ENCODE measurements at regions not wholly inside any gene's neighbourhood (a gene's known extent, or its start where the extent isn't known, plus 50 kb on each side); places are given as distances from the start of the nearest gene placed in this dataset.
A peak's percentile ranks its signal among the peaks of the same experiment; 100 is the strongest.

DNA sequence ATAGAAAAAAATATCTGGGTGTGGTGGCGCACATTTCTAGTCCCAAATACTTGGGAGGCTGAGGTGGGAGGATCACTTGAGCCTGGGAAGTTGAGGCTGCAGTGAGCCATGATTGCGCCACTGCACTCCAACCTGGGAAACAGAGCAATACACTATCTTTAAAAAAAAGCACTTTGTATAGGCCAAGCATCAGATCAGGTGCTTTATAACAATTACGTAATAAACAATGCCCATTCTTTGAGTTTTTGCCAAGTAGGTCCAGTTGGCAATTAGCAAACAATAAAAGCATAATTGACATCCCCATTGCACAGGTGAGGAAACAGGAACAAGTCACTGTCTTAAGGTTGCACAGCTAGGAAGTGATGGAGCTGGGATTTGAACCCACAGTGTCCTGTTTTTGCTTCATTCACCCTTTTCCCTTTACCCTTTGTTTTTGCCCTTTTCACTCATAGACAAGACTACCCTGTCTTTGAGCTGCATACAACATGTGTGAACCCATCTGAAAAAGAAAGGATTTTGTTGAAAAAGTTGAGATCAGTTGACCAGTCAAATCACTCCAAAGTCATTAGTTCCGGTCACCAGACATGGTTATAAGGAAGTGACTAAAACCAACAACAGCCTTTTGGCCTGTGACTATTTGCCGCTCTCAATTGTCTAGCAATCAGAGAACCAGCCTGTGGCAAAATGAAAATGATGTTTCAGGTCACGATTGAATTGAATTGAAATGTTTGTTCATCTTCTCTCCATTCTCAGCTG, 303.6 kb downstream of the TFAP2C start:
- no peak for DNase-seq

DNA sequence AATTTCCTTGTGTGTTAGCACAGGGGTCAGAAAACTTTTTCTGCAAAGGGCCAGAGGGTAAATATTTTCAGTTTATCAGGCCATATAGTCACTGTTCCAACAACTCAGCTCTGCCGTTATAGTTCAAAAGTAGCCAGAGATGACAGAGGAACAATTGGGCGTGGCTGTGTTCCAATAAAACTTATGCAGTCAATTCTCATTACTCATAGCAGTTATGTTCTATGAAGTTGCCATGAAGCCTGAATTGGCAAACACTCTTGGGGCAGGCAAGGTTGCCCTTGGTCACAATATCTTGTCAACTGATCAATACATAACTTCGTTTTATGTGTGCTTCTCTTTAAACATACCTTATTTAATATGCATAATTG, 304.2 kb downstream of the TFAP2C start:
- DNase-seq: no peak

DNA sequence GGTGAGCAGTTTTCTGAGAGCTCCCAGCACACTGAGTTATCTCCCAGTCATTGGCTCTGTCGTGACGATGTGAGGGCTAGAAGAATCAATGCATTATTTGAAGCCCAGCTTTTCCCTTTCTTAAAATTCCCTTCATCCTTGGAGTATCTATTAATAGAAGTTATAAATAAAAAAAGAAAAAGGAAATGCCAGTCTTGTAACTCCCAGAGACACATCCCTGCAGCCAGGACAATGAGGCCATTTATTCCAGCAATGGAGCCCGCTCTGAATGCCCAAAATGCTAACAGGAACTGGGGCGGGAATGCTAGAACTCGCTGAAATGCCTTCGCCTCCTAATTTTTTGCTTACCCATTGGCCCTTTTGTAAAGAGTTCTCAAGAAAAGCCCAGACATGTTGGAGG, 305.8 kb downstream of the TFAP2C start:
- DNase-seq: no peak

DNA sequence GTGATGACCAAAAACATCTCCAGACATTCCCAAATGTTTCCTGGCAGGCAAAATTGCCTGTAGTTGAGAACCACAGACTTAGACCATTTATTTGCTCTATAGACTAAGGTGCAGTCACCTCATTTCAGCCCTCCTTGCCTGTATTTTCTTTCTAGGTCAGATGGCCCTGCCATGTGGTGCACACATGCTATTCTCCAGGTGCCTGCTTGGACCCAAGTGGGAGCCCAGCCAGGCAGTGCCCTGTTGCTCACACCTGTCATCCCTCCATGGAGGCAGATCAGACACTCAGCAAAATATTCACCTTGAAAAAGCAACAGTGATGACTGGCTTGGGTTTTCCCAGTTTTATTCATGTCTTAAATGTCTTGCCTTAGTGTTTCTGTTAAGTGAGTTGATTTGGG, 311.4 kb downstream of the TFAP2C start:
- no peak for DNase-seq

DNA sequence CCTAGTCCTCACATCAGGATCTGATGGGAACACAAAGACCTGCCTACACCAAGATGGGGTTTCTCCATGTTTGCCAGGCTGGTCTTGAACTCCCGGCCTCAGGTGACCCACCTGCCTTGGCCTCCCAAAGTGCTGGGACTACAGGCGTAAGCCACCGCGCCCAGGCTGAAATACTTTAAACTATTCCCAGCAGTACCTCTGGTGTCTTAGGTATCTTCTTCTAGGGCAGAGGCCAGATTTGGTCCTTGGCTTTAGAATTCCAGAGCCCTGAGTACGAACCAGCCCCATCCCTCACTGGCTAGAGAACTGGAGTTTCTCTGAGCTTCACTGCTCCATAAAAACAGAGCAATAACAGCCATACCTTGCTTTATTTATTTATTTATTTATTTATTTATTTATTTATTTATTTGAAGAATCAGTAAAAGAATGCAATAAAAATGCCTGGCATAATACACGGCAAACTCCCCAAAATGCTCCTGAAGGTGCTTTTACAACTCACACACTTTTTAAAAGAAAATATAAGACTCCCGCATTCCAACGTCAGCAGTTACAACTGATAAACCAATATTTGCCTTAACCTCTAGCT, 312.1 kb downstream of the TFAP2C start:
- no peak for DNase-seq

DNA sequence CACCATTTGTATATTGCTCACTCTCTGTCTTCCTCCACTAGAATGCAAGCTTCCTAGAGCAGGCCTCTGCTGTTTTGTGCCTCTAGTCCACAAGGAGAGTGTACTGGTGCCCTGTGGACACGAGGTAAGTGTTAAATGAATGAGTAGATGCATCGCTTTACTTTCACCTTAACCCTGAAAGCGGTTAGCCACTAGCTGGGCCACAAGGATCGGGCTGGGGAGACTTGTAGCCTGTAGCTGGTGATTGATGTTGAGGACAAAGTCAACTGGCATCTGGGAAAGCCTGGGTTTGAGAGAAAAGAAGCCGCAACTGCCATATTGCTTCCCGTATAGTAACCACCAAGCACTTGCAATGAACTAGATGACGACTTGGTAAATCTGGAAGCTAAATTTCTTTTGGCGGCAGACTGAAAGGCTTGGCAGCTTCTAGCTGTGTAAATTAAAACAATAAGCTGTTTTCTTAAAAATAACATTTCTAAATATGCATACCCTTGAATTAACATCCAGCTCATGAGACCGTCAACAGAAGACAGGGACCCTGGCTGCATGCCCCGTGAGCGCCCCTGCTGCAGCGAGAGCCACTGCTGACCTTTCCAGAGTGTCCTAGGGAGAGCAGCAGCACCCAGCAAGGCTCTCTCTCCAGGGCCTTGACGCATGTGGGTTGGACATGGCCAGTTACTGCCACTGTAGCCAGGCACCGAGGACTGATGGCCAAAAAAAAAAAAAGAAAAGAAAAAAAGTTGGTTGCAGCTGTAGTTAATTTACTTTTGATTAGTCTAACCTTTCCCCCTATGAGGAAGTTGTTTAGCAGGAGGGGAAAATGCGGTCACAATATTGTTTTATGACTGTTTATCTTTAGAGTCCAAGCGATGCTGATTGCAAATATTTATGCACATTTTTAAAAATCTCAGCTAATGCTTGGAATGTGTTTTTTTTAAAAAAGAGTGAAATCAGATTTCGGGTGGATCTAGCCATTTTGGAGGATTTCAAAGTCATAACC, 315.1 kb downstream of the TFAP2C start:
- DNase-seq: no peak

DNA sequence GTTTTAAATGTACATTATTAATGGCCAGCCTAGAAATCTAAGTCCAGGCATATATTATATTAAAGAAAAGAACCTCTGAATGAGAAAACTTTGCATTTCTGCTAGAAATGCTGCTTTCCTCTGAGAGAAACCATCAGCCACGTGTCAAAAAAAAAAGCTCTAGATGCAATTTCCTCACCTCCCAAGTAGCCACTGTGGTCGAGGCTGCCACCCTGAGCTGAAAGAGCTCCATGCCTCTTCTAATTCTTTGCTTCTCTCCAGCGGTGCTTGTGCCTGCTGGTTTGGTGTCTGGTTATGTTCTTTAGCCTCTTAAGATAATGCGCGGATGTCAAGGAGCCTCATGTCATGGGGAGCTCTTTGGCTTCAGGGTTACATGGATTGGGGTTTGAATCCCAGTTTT, 316.0 kb downstream of the TFAP2C start:
- no peak for DNase-seq

DNA sequence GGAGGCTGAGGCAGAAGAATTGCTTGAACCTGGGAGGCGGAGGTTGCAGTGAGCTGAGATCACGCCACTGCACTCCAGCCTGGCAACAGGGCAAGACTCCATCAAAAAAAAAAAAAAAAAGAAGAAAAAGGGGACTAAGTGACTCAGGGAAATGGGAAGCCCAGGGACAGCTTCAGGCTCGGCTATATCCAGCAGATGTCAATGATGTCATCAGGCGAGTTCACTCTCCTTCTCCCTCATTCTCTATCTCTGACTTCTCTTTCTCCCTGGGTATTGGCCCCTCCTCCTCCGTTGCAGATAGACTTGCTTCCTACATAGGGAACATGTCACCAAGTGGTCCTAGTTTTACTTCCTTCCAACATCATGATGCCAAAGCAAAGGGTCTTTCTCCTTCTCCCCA, 316.8 kb downstream of the TFAP2C start:
- DNase-seq: no peak

DNA sequence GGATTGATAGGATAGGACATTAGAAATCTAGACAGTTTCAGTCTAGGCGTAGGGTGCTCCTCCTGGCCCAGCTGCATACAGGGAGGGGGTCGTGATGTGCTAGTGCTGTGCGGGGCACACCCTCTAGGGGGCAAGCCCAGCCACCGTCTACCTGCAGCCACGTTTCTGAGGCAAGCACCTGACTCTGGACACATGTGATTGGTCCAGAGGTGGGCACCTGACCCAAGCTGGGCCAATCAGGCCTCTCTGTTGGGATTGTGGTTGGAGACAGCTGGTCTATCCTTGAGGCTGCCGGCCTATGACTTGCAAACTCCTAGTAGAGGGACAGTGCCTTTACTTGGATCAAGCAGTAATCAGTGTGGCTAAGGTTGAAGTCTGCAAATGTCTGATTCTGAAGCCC, 317.1 kb downstream of the BMP7 start:
- no peak for DNase-seq

DNA sequence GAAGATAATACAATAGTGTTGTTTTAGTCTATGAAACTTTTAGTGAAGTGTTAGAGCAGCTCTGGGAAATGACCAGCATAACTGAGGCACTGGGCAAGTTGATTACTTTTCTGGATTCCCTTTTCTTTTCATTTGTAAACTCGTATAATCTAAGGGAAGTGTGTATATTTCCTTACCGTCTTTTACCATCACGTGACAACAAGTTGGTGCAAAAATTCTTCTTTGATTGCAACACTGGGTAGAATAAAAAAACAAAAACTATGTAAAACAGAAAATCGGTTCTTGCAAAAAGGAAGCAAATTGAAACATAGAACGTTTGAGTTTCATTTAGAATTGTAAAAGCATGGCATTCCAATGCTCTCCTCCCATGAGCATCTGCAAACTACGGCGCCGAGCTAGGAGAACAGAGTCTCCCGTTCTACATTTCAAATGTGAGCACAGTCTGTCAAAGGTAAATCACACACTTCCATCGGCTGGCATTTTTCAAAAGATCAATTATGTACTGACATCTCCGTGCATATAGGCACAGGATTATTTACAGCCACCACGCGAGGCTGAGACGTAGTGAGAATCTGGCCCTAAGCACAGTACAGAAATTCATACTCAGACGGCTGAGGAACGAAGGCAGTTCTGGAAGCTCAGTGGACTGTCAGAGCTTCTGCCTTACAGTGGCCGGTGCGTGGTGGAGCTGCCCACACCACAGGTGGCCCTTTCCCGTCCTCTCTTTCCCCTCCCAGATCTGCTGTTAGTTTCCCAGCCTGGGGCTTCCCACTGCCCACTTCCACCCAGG, 314.0 kb downstream of the BMP7 start:
- no peak for DNase-seq

DNA sequence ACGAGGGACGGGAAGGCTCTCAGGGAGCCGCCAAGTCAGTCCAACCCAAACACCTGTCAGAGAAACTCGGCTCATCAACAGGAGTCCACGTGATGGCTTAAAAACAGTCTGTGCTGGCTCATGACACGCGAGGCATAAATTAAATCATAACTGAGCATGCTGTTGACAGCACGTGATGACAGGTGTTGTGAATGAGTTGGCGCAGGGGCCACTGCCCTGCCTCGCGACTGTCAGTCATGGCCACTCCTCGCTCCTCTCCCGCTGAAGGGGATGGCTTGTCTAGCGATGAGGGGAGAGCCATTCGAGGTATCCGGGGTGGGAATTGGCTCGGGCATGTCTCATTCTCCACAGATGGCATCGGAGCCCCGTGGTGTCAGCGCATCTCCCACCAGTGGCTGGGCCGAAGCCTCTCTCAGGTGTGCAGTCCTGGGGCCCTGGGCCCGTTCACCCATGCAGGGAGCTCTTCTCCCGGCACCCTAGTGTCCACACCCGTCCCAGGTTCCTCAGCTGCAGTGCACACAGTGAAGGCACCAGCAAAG, 313.3 kb downstream of the BMP7 start:
- DNase-seq: no peak

DNA sequence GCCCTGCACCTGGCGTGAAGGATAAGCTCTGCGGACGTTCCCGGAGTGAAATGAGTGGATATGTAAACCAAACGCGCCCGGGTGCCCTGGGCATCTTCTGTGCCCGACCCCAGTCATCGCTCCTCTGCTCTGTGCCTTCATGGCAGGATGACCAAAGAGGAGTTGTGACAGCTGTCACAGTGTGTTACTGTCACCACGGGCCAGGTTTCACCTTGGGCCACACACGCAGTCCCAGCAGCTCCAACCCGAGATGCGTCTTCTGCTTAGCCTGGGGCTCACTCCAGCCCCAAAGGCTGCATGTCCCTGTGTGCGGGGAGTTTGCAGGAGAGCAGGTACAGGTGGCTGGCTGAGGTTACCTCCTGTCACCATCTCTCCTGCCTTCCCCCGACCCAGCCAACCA, 311.6 kb downstream of the BMP7 start:
- DNase-seq: no peak

DNA sequence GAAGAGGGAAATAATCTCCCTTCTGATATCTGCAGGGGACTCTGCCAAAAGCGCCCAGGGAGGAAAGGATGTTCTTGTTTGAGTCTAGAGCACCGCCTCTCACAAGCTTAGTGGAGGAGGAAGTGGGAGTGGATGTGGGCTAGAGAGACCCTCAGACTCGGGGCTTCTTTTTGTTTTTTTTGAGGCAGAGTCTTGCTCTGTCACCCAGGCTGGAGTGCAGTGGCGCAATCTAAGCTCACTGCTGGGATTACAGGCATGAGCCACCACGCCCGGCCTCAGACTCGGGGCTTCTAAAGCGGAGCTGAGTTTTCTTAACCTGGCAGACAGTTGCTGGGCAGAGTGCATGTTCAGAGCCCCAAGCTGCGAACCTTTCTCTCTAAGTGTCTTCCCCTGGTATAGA, 310.8 kb downstream of the BMP7 start:
- DNase-seq: no peak

DNA sequence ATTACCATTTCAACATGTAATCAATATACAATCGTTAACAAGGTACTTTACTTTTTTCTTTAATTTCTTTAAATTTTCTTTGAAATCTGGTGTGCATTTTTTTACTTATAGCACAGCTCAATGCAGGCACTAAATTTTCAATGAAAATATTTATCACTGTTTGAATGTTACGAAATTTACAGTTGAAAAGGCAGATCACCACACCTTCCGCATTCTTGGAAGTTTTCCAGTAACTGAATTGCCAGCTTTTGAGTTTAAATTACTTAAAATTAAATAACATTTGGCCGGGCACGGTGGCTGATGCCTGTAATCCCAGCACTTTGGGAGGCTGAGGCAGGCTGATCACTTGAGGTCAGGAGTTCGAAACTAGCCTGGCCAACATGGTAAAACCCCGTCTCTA, 309.9 kb downstream of the BMP7 start:
- no peak for DNase-seq

DNA sequence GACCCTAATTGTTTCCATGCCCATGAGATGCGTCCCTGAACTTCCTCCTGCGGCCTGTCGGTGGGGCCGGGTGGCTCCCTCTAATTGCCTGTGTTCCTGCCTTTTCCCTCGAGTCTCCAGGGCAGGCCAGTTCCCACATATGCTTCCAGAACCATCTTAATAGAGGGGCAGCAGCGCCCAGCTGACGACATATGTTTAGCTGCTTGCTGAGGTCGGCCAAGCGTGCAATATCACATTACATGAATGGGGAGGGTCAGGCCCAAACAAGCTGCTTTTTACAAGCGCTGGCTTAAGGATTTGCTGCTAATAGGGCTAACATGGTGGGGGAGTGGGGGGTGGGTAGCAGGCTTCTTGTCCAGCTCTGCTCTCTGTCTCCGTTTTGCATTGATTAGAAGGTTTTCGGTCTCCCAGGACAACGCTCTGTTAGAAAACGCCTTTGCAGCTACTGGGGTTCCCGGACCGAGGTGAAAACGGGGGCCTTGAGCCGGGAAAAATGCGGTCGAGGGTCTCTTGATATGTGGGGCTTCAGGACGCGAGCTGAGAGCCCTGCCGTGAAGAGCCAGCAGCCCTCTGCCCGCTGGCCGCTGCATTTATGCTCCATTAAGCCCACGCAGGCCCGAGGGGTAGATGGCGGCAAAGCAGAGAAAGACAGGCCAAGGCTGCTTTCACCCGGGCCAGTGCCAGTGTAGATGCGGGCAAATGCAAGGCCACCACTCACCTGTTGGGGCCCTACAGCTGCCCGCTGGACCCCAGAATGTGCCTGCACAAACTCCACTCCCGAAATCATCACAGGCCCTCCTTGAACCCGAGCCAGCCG, 308.5 kb downstream of the BMP7 start:
- no peak for DNase-seq

DNA sequence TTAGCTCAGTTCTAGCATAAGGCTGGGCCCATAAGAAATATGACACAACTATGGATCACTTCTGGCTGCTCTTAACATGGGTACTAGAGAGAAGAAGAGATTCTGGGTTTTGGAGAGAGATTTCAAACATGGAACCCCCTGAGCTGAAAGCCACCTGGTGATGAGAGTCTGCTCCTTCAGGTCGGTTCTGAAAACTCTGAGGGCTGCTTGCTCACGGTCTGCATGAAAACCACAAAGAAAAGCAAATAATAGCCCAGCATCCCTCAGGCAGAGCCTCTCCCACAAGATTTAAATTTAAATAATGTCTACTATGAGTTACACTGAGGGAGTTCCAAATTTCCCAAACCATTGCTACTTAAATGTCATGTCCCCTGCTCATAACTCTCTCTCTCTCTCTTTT, 301.5 kb downstream of the BMP7 start:
- no peak for DNase-seq

DNA sequence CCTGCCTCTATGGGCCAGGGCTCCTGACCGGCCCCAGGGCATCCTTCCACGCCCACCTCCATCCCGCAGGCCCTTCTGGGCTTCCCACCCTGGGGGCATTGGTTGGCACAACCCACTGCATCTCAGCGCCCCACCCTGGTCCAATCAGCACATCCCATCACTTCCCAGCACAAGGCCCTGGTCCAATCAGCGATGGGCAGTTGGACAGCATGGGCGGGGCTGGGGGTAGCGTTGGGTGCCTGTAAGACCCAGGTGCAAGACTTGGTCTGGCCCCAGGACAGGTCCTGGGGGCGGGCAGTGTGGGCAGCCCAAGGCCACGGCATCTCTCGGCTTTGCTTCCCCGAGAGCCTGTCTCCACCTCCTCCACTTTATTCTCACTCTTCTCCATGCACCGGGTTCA, 298.5 kb downstream of the BMP7 start:
- no peak for DNase-seq

DNA sequence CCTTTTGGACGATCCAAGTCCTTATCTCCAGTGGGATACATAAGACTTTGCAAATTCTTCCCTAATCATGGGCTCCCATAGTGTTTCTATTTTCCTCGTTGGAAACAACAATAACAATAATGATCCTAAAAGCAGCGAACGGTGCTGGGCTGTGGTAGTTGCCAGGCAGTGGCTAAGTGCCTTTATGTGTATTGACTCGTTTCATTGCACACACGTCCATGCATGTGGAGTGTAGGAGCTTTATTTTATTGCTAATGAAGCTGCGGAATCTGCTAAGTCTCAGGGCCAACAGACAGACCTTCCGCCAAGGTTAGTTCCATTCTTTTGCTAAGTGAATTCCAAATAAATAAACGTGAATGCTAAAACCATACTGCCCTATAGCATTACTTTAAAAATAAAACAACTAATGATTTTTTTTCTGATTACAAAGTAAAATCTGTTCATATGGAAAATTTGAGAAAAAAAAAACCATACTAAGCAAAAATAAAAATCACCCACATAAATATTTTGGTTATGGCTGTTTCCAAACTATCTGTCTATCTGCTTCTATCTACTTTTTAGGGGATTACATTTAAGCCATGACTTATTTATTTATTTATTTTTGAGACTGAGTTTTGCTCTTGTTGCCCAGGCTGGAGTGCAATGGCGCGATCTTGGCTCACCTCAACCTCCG, 297.9 kb downstream of the BMP7 start:
- DNase-seq: no peak

DNA sequence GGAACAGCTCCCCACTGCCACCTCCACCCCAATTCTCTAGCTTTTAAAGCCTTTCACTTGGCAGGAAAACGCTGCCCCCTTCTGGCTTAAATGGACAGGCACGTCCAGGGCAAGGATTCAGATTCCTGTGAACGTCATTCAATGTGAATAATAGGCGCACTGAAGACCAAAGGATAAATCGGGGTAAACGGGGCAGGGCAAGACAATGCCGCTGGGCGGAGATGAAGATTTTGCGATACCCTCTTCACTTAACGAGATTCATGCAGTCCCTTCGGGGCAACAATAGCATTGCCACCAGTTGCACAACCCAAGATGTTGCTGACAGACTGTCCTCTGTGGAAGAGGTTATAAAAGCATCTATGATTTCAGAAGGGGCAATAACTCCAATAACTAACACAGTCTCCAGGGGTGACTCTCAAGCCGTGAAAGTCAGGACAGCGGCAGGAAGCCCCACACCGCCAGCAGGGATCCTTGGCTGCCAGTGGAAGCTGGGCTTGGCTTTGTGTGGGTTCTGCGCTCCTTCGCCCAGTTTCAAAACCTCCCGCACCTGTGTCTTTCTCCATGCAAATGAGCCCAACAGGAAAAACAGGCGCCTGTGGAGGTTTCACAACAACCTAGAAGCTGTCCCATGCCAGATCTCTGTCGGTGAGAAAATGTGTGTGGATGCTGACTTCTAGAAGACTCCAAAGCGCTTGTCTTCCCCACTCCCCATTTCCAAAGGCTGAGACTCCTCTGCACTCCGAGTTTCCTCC, 291.8 kb downstream of the BMP7 start:
- DNase-seq: peak; percentile 28 to 33

DNA sequence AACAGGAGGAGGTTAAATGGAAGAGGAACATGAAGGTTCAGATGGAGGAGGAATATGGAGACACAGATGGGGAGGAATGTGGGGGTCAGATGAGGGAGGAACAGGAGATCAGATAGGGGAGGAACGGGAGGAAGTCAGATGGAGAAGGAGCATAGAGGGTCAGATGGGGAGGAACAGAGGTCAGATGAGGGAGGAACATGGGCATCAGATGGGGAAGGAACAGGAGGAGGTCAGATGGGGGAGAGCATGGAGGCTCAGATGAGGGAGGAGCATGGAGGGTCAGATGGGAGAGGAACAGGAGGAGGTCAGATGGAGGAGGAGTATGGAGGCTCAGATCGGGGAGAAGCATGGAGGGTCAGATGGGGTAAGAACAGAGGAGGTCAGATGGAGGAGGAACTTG, 290.6 kb downstream of the BMP7 start:
- DNase-seq: no peak
